Naive thymus-derived CD4-positive, alpha-beta T cell (primary cell): ENCODE measurements at regions not wholly inside any gene's neighbourhood (a gene's known extent, or its start where the extent isn't known, plus 50 kb on each side); places are given as distances from the start of the nearest gene placed in this dataset.

ENCODE experiments used
- ATAC-seq: fragments of 150-1000 bp; cut with Tn5 transposase; 2 replicates; pipeline ENCODE4 v1.10.0; 2021; ENCODE audit warnings: mild to moderate bottlenecking, moderate library complexity
- CTCF ChIA-PET: fragments of 350-600 bp; sonication (Branson Sonifier 250); formaldehyde crosslinking; loops from one replicate; lab custom pipeline; 2021; ENCODE audit warnings: antibody characterized with exemption; lab: Charles Lee
- POLR2A ChIA-PET: fragments of 350-600 bp; sonication (Branson Sonifier 250); formaldehyde crosslinking; loops from one replicate; lab custom pipeline; 2021; ENCODE audit warnings: antibody characterized with exemption, inconsistent platforms; lab: Charles Lee
- DNase-seq, 9 donors: peaks; one replicate each; pipeline versions ENCODE4 v3.0.0 to v3.0.0-alpha.2; 2020 to 2022; ENCODE audit warnings: mixed read lengths in 1 of 9
- H3K27ac ChIP-seq: one replicate; pipeline ENCODE4 v1.7.0; 2013; ENCODE audit warnings: mild to moderate bottlenecking, low read depth, low read length, moderate library complexity
- H3K27me3 ChIP-seq, 2 donors: one replicate each; pipeline ENCODE4 v1.7.0; 2013; ENCODE audit warnings: low read length in 2 of 2, mild to moderate bottlenecking in 2 of 2, moderate library complexity in 2 of 2; ENCODE audit not compliant: control insufficient read depth in 2 of 2, insufficient read depth in 2 of 2
- H3K36me3 ChIP-seq, 3 experiments: 1 replicate in 2 of 3; 2 replicates in 1 of 3; pipeline ENCODE4 v1.7.0; 2013; ENCODE audit warnings: low read length in 3 of 3, mild to moderate bottlenecking in 3 of 3, moderate library complexity in 1 of 3; ENCODE audit not compliant: insufficient read depth in 3 of 3, control insufficient read depth in 2 of 3
- H3K4me1 ChIP-seq, 2 donors: one replicate each; pipeline ENCODE4 v1.7.0; 2013; ENCODE audit warnings: low read length in 2 of 2, mild to moderate bottlenecking in 2 of 2, moderate library complexity in 1 of 2; ENCODE audit not compliant: control insufficient read depth in 2 of 2, insufficient read depth in 2 of 2
- H3K4me3 ChIP-seq: 2 replicates; pipeline ENCODE4 v1.7.0; 2013; ENCODE audit warnings: mild to moderate bottlenecking, low read length
- H3K9me3 ChIP-seq, 3 experiments: 1 replicate in 2 of 3; 2 replicates in 1 of 3; pipeline ENCODE4 v1.7.0; 2013; ENCODE audit warnings: low read length in 3 of 3; ENCODE audit not compliant: control insufficient read depth in 2 of 3
- H3K27ac Mint-ChIP-seq, 9 donors: one replicate each; pipeline ENCODE4 v1.8.0; 2020 to 2022; ENCODE audit warnings: mixed read lengths in 9 of 9, mild to moderate bottlenecking in 8 of 9, moderate library complexity in 5 of 9, inconsistent platforms in 2 of 9
- H3K27me3 Mint-ChIP-seq, 5 donors: one replicate each; pipeline ENCODE4 v1.8.0; 2021 to 2022; ENCODE audit warnings: mixed read lengths in 5 of 5, mild to moderate bottlenecking in 1 of 5
- H3K36me3 Mint-ChIP-seq, 5 donors: one replicate each; pipeline ENCODE4 v1.8.0; 2020 to 2022; ENCODE audit warnings: mixed read lengths in 5 of 5, mild to moderate bottlenecking in 3 of 5, inconsistent platforms in 1 of 5
- H3K4me1 Mint-ChIP-seq, 7 donors: one replicate each; pipeline ENCODE4 v1.8.0; 2020 to 2022; ENCODE audit warnings: mixed read lengths in 7 of 7, mild to moderate bottlenecking in 3 of 7, inconsistent platforms in 1 of 7
- H3K4me3 Mint-ChIP-seq, 10 donors: one replicate each; pipeline ENCODE4 v1.8.0; 2020 to 2022; ENCODE audit warnings: mild to moderate bottlenecking in 10 of 10, mixed read lengths in 10 of 10, moderate library complexity in 6 of 10, inconsistent platforms in 2 of 10
- H3K9me3 Mint-ChIP-seq, 11 donors: one replicate each; pipeline ENCODE4 v1.8.0; 2020 to 2022; ENCODE audit warnings: mixed read lengths in 11 of 11, mild to moderate bottlenecking in 4 of 11, inconsistent platforms in 1 of 11, moderate library complexity in 1 of 11
- intact Hi-C, 2 donors: fragments of 100-400 bp; cut with micrococcal nuclease; formaldehyde crosslinking; loops; one replicate each; pipeline ENCODE4 v1.15.1; 2023

- ATAC-seq (no peak), DNase-seq (no peak)
- Histone ChIP-seq H3K9me3 (peaks cover 0 to 8% (median 0%) of the 10 kb centered on the region in 3 experiments), H3K27ac (no peak overlapping the region), H3K27me3 (no peaks in the 10 kb centered on the region), H3K4me3 (no peak overlapping the region), H3K36me3 (no peaks in the 10 kb centered on the region), H3K4me1 (no peaks in the 10 kb centered on the region)
- Mint-ChIP-seq H3K27me3 (no peaks in the 10 kb centered on the region), H3K9me3 (peaks cover 0 to 29% (median 10%) of the 10 kb centered on the region in 11 donors), H3K36me3 (no peaks in the 10 kb centered on the region), H3K4me1 (no peaks in the 10 kb centered on the region), H3K4me3 (no peak overlapping the region), H3K27ac (no peak overlapping the region)
- POLR2A ChIA-PET, result no interaction called here
- CTCF ChIA-PET, result no interaction called here
- intact Hi-C loops, result no loop called here
These were observed 112.9 kb upstream of the ELAVL2 start for GRCh38 chr9:23938908-23939307.

DNA sequence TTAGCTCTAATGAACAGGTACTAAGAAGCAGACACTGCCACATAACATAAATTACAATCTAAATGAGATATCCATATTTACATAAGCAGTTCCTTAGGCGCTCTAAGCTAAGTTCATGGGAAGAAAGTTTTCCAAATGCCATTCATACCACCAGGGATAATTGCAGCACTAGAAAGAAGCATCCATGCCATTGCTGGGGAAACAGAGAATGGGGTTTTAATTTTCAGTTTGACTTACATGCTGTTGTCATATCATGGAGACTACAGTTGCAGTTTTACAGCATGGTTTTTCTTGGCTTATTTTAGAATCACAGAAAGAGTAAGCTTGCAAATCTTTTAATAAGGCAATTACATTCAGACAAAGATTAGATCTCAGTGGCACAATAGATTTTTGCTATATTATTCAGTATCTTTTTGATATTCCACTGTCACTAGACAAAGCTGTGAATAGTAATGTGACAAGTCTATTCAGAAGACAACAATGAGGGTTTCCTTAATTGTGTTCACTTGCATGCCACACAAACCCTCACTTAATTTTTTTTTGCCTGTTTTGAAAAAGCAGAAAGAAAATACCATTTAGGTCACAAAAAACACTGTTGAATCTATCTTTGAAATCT lies 108.4 kb upstream of the ELAVL2 start:
- Mint-ChIP-seq H3K4me3 (no peak overlapping the region), H3K36me3 (no peaks in the 10 kb centered on the region), H3K4me1 (no peaks in the 10 kb centered on the region), H3K9me3 (peaks cover 0 to 7% (median 0%) of the 10 kb centered on the region in 11 donors), H3K27me3 (no peaks in the 10 kb centered on the region), H3K27ac (no peak overlapping the region)
- ChIA-PET CTCF (no interaction called here), POLR2A (no interaction called here)
- H3K27me3 ChIP-seq, result no peaks in the 10 kb centered on the region
- no peak for ATAC-seq
- intact Hi-C loops, result no loop called here
- H3K4me1 ChIP-seq, result no peaks in the 10 kb centered on the region
- peaks cover 0 to 3% (median 0%) of the 10 kb centered on the region in 3 experiments for H3K9me3 ChIP-seq
- no peak overlapping the region for H3K4me3 ChIP-seq
- DNase-seq, result no peak
- H3K36me3 ChIP-seq, result no peaks in the 10 kb centered on the region
- no peak overlapping the region for H3K27ac ChIP-seq

DNA sequence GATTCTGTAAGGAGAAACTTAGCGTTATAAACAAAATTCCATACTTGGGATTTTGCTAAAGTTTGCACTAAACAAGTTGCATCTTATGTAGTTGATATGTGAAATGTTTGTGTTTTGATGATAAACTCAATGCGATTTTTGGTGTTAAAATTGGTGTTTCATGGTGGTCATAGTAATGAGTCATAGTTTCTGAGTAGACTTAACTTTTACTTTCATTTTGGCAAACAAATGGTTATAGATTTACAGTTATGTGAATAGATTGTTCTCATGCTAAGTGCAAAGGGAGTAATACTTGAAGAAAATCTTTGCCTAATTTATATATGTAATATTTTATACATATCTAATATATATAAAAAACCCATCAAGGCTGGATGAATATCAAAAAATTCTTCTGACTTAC lies 107.3 kb upstream of the ELAVL2 start:
- H3K4me3 Mint-ChIP-seq, result no peak overlapping the region
- ChIA-PET POLR2A (no interaction called here), CTCF (no interaction called here)
- no peaks in the 10 kb centered on the region for H3K36me3 Mint-ChIP-seq
- peaks cover 0 to 3% (median 0%) of the 10 kb centered on the region in 3 experiments for H3K9me3 ChIP-seq
- H3K4me3 ChIP-seq, result no peak overlapping the region
- H3K36me3 ChIP-seq, result no peaks in the 10 kb centered on the region
- H3K27me3 Mint-ChIP-seq, result no peaks in the 10 kb centered on the region
- intact Hi-C loops, result no loop called here
- peaks cover 0 to 16% (median 3%) of the 10 kb centered on the region in 11 donors for H3K9me3 Mint-ChIP-seq
- no peak overlapping the region for H3K27ac ChIP-seq
- H3K4me1 Mint-ChIP-seq, result no peaks in the 10 kb centered on the region
- H3K27ac Mint-ChIP-seq, result no peak overlapping the region
- H3K27me3 ChIP-seq, result no peaks in the 10 kb centered on the region
- ATAC-seq, result no peak
- no peak for DNase-seq
- no peaks in the 10 kb centered on the region for H3K4me1 ChIP-seq

GRCh38 chr9:23926368-23926767 lies 100.3 kb upstream of the ELAVL2 start:
- Histone ChIP-seq H3K4me3 (no peak overlapping the region), H3K27me3 (no peaks in the 10 kb centered on the region), H3K36me3 (no peaks in the 10 kb centered on the region), H3K9me3 (no peaks in the 10 kb centered on the region), H3K27ac (no peak overlapping the region), H3K4me1 (no peaks in the 10 kb centered on the region)
- H3K27ac Mint-ChIP-seq, result no peak overlapping the region
- no peaks in the 10 kb centered on the region for H3K4me1 Mint-ChIP-seq
- H3K36me3 Mint-ChIP-seq, result peaks cover 0 to 3% (median 0%) of the 10 kb centered on the region in 5 donors
- intact Hi-C loops, result no loop called here
- H3K4me3 Mint-ChIP-seq, result no peak overlapping the region
- H3K9me3 Mint-ChIP-seq, result peaks cover 0 to 38% (median 11%) of the 10 kb centered on the region in 11 donors
- ATAC-seq (no peak), DNase-seq (no peak)
- ChIA-PET CTCF (no interaction called here), POLR2A (no interaction called here)
- no peaks in the 10 kb centered on the region for H3K27me3 Mint-ChIP-seq

- Histone ChIP-seq H3K4me3 (no peak overlapping the region), H3K27ac (no peak overlapping the region), H3K36me3 (no peaks in the 10 kb centered on the region), H3K27me3 (no peaks in the 10 kb centered on the region), H3K9me3 (no peaks in the 10 kb centered on the region), H3K4me1 (no peaks in the 10 kb centered on the region)
- H3K4me1 Mint-ChIP-seq, result no peaks in the 10 kb centered on the region
- peaks cover 10 to 40% (median 16%) of the 10 kb centered on the region in 11 donors for H3K9me3 Mint-ChIP-seq
- intact Hi-C loops, result no loop called here
- H3K27ac Mint-ChIP-seq, result no peak overlapping the region
- ChIA-PET CTCF (no interaction called here), POLR2A (no interaction called here)
- no peak for ATAC-seq
- H3K27me3 Mint-ChIP-seq, result no peaks in the 10 kb centered on the region
- no peak for DNase-seq
- H3K4me3 Mint-ChIP-seq, result no peak overlapping the region
- peaks cover 0 to 9% (median 0%) of the 10 kb centered on the region in 5 donors for H3K36me3 Mint-ChIP-seq
These were observed 88.5 kb upstream of the ELAVL2 start for GRCh38 chr9:23914431-23915003.

DNA sequence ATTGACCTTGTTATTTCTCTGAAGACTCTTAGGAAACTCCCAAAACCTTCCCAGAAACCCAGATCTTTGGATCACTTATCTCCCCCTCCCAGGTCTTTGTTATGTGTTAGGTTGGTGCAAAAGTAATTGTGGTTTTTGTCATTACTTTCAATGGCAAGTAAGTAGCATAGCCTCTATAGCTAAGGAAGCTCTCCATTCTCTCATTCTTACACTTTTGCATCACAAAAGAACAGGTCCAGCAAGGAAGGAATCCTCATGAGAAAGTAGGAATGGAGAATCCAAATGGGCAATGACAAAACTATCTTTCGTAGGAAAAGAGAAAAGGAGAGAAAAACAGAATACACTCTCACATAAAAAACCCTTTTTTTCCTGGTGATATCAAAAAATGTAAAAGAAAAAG lies 81.3 kb upstream of the ELAVL2 start:
- Mint-ChIP-seq H3K4me1 (no peaks in the 10 kb centered on the region), H3K36me3 (no peaks in the 10 kb centered on the region), H3K27ac (no peak overlapping the region), H3K4me3 (no peak overlapping the region), H3K9me3 (peaks cover under 1 to 34% (median 9%) of the 10 kb centered on the region in 11 donors), H3K27me3 (no peaks in the 10 kb centered on the region)
- Histone ChIP-seq H3K4me3 (no peak overlapping the region), H3K4me1 (no peaks in the 10 kb centered on the region), H3K27ac (no peak overlapping the region), H3K36me3 (no peaks in the 10 kb centered on the region), H3K27me3 (no peaks in the 10 kb centered on the region), H3K9me3 (peaks cover 0 to 4% (median 0%) of the 10 kb centered on the region in 3 experiments)
- intact Hi-C loops, result no loop called here
- ChIA-PET CTCF (no interaction called here), POLR2A (no interaction called here)
- no peak for ATAC-seq
- DNase-seq, result no peak

GRCh38 chr9:23887781-23888180 lies 61.7 kb upstream of the ELAVL2 start:
- Mint-ChIP-seq H3K27me3 (no peaks in the 10 kb centered on the region), H3K4me3 (no peak overlapping the region), H3K27ac (no peak overlapping the region), H3K36me3 (no peaks in the 10 kb centered on the region), H3K4me1 (no peaks in the 10 kb centered on the region), H3K9me3 (peaks cover 3 to 48% (median 14%) of the 10 kb centered on the region in 11 donors)
- no peaks in the 10 kb centered on the region for H3K27me3 ChIP-seq
- ChIA-PET POLR2A (no interaction called here), CTCF (no interaction called here)
- no peak overlapping the region for H3K4me3 ChIP-seq
- no peaks in the 10 kb centered on the region for H3K4me1 ChIP-seq
- no peaks in the 10 kb centered on the region for H3K36me3 ChIP-seq
- ATAC-seq (no peak), DNase-seq (no peak)
- intact Hi-C loops, result no loop called here
- no peak overlapping the region for H3K27ac ChIP-seq
- no peaks in the 10 kb centered on the region for H3K9me3 ChIP-seq
